HG03175 (cell line): ENCODE measurements at regions not wholly inside any gene's neighbourhood (a gene's known extent, or its start where the extent isn't known, plus 50 kb on each side); places are given as distances from the start of the nearest gene placed in this dataset.
"Not testable (repeated sequence)": the region's sequence is repeated elsewhere in the genome, so short reads cannot be mapped to it uniquely, and the experiment has no call there.

Experiments used
- ATAC-seq: cut with Tn5 transposase; IDR thresholded peaks from one replicate; pipeline ENCODE4 v1.9.1; 2021; ENCODE audit warnings: mild to moderate bottlenecking, moderate library complexity; ENCODE audit not compliant: unreplicated experiment

DNA sequence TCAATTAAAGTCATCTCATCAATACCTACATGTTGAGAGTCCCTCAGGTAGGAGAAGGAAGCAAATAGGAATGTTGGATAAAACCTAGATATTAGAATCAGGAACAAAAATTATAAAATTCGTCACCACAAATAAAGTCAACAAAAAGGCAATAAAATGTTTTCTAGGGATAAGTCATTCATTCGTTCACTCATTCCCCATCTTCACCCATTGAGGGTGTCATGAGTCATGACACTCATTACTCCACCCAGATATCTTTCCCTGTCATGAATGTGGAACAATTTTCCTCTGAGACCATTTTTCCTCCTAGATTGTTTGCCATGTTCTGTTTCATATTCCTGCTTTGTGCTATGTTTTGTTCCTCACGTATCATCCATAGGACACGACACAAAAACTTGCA is 50.9 kb upstream of the OLIG3 start:
- no peak for ATAC-seq

GRCh38 chr6:137547186-137547585 is 53.0 kb upstream of the OLIG3 start:
- no peak for ATAC-seq

GRCh38 chr6:137547601-137548000 is 53.4 kb upstream of the OLIG3 start:
- no peak for ATAC-seq

DNA sequence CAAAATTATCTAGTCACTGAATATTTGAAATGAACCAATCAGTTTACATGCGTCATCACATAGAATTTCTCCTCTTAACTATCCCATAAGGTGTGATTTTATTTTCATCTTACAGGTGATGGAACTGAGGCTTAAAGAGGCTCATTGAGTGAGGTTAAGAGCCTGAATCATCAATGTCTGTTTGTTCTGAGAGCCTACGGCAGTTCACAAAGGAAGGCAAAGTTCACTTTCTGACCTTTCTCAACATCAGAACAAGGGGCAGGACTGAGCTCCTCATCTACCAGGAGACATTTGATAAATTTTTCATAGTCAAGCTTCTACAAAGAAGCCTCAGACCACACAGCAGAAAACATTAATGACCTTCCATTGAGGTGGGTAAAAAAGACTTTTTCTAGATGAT is 54.9 kb upstream of the OLIG3 start:
- ATAC-seq = no peak

GRCh38 chr6:137550535-137550934 is 56.3 kb upstream of the OLIG3 start:
- no peak for ATAC-seq

DNA sequence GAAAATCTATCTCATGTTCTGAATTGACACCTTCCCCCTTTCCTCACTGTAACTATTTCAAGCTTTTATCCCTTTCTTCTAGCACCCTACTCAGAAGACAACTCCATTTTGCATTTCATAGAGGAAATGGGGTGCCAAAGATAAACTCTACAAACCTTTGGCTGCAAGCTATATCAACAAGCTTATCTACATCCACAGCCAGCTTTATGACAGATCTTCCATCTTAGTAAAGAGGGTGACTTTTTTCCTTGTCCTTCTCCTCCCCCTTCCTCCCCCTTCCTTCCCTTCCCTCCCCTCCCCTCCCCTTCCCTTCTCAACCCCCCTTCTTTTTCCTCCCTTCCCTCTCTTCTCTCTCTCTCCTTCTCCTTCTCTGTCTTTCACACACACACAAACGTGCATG is 58.0 kb upstream of the OLIG3 start:
- ATAC-seq = no peak

- ATAC-seq = no peak
Measured at GRCh38 chr6:137552809-137553208, 58.6 kb upstream of the OLIG3 start.

- ATAC-seq = not testable (repeated sequence)
Measured at GRCh38 chr6:137559521-137560183, 65.5 kb upstream of the OLIG3 start.

DNA sequence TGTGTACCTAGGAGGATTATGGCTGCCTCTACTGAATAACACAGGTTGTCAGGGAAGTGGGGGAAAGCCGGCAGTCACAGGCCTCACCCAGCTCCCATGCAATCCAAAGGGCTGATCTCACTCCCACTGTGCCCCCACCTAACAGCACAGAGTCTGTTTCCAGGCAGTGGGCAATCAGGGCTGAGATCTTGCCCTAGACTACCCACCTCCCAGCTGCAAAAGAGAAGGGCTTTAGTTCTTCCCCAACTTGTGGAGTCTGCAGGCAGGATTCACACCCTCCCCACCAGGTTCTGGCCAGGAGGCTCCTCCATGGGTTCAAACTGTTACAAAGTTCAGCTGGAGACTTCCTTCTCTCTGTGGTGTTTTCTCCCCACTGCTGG is 66.0 kb upstream of the OLIG3 start:
- ATAC-seq = no peak

- ATAC-seq = no peak
Measured at GRCh38 chr6:137568067-137568466, 73.9 kb upstream of the OLIG3 start.

- ATAC-seq = no peak
Measured at GRCh38 chr6:137570393-137570792, 76.2 kb upstream of the OLIG3 start.

DNA sequence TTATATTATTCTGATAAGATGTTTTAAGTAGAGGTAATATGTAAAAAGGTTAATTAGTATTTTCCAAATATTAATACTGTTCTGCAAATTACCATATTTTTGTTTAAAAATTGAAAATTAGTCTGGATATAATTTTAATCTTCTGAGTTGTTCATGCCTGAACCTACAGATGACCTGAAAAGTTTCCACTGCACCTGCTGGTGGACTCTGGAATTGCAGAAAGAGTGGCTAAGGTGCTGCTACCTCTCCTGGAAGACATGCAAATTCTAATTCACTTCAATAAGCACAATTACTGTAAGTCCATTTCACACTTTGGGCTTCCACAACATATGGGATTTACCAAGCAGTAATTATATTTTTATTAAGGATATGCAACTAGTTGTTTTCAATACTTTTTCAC is 77.7 kb upstream of the OLIG3 start:
- ATAC-seq = peak; percentile 76

- ATAC-seq = no peak
Measured at GRCh38 chr6:137573739-137574138, 79.5 kb upstream of the OLIG3 start.

GRCh38 chr6:137579612-137580011 is 85.4 kb upstream of the OLIG3 start:
- ATAC-seq = no peak

- ATAC-seq = peak; percentile 75
Measured at GRCh38 chr6:137581019-137581707, 87.0 kb upstream of the OLIG3 start.

- ATAC-seq = not testable (repeated sequence)
Measured at GRCh38 chr6:137583519-137583918, 89.3 kb upstream of the OLIG3 start.

GRCh38 chr6:137588472-137588871 is 94.3 kb upstream of the OLIG3 start:
- ATAC-seq = no peak

DNA sequence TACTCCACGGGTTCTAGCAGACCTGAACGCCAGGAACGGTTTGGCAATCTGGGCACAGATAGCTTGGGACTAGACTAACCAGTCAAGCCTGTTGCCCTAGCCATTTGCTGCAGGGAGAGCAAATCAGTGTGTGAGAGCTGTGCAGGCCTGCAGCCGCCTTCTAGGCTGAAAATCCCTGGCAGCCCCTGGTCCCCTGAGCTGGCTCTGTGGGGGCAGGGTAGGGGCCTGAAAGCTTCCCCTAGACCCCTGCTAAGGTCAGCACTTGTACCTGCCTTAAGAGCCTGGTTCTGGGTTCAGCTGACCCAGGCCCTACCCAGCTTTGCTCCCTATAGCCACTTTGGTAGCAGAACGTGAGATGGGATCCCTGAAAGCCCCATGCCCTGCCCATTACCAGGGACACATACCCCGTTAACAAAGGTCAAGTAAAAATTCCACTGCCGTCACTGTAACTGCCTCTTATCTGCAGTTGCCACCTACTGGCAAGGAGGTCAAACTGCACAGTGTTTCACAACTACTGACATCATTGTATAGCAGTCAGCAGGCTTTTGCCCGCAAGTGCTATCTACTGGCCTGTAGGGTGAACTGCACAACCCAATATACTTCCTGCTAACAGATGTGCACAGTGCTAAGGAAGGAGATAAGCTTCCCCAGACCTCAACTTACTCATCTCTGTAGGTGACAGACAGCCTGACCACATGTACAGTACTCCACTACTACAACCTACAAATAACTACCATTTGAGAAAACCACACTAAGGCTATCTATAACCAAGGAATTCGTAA is 95.1 kb upstream of the OLIG3 start:
- ATAC-seq = peak; percentile 100

DNA sequence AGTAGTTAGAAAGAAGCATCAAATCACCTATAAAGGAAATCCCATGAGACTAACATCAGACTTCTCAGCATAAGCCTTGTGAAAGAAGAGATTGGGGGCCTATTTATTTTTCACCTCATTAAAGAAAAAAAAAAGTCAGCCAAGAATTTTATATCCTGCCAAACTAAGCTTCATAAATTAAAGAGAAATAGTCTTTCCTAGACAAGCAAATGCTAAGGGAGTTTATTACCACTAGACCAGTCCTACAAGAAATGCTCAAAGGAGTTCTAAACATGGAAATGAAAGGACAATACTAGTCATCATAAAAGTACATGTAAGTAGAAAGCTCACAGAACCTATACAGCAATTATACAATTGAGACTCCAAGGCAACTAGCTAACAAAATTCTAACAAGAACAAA is 96.5 kb upstream of the OLIG3 start:
- ATAC-seq = no peak

DNA sequence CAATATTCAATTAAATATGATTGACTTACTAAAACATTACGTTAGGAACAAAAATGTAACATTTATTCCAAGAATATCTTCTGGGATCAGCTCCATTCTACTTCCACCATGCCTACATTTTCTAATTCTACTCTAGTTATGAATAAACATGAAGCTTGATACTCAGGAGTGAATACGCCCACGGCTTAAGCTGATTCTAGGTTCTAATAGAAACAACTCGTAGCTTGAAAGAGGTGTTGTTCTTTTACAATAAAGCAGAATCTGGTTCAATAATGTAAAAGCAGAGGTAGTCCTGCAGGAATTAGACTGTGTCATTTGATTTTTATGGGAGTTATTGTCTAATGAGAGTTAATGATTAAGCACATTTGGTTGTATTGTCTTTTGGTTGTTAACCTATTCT is 107.3 kb upstream of the OLIG3 start:
- no peak for ATAC-seq

GRCh38 chr6:137602313-137603197 is 108.4 kb upstream of the OLIG3 start:
- no peak for ATAC-seq
